ENCODE measurements at regions not wholly inside any gene's neighbourhood (a gene's known extent, or its start where the extent isn't known, plus 50 kb on each side); places are given as distances from the start of the nearest gene placed in this dataset.

DNA sequence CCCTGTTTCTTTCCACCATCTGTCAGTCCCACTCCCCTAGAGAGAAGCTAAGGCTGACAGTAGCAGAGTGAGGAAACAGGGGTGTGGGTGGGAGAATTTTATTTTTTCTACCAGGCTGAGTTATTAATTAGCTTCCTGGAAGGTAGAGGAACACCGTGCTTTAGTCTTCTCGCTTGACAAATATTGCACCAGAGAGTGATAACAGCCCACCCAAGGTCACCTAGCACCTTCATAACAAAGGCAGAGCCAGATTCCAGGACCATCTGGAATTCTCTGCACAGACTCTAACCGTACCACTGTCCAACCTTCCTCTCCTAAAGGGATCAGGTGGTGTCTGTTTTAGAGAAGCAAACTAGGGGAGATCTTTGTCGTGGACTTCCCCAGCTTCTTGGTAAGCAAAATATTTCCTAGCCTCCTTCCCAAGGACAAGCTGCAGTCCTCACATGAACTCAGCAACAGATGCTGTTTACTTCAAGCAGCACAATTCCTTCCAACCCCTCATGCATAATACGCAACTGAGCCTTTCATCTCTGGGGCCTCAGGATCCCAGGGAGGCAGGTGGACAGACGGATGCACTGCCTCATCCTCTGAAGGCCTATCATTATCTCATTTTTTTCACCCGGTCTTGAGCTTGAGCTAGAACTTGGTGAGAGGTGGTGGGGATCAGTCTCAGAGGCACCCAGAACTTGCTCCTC is 308.7 kb upstream of the BRINP1 start:
- no peak for TF ChIP-seq ZNF211 (tag by site-specific recombination; IDR thresholded peaks at IDR 0.05; ENCODE audit: low read depth)
- TF ChIP-seq, protein P1, sequence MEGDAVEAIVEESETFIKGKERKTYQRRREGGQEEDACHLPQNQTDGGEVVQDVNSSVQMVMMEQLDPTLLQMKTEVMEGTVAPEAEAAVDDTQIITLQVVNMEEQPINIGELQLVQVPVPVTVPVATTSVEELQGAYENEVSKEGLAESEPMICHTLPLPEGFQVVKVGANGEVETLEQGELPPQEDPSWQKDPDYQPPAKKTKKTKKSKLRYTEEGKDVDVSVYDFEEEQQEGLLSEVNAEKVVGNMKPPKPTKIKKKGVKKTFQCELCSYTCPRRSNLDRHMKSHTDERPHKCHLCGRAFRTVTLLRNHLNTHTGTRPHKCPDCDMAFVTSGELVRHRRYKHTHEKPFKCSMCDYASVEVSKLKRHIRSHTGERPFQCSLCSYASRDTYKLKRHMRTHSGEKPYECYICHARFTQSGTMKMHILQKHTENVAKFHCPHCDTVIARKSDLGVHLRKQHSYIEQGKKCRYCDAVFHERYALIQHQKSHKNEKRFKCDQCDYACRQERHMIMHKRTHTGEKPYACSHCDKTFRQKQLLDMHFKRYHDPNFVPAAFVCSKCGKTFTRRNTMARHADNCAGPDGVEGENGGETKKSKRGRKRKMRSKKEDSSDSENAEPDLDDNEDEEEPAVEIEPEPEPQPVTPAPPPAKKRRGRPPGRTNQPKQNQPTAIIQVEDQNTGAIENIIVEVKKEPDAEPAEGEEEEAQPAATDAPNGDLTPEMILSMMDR (tag by site-specific recombination; IDR thresholded peaks at IDR 0.05): no peak
- no peak for TF ChIP-seq PRDM1 (tag by site-specific recombination; IDR thresholded peaks at IDR 0.05)
- TF ChIP-seq YY1 (tag by site-specific recombination; IDR thresholded peaks at IDR 0.05): no peak
- no peak for TF ChIP-seq KLF16 (tag by site-specific recombination; IDR thresholded peaks at IDR 0.05)
- TF ChIP-seq ZNF140 (tag by site-specific recombination; IDR thresholded peaks at IDR 0.05): no peak
- TF ChIP-seq ZNF10 (tag by site-specific recombination; IDR thresholded peaks at IDR 0.05): no peak
- TF ChIP-seq, protein P2, sequence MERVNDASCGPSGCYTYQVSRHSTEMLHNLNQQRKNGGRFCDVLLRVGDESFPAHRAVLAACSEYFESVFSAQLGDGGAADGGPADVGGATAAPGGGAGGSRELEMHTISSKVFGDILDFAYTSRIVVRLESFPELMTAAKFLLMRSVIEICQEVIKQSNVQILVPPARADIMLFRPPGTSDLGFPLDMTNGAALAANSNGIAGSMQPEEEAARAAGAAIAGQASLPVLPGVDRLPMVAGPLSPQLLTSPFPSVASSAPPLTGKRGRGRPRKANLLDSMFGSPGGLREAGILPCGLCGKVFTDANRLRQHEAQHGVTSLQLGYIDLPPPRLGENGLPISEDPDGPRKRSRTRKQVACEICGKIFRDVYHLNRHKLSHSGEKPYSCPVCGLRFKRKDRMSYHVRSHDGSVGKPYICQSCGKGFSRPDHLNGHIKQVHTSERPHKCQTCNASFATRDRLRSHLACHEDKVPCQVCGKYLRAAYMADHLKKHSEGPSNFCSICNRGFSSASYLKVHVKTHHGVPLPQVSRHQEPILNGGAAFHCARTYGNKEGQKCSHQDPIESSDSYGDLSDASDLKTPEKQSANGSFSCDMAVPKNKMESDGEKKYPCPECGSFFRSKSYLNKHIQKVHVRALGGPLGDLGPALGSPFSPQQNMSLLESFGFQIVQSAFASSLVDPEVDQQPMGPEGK (tag by site-specific recombination; IDR thresholded peaks at IDR 0.05): no peak
- no peak for TF ChIP-seq ZNF768 (tag by site-specific recombination; IDR thresholded peaks at IDR 0.05)
- TF ChIP-seq YY2 (tag by site-specific recombination; IDR thresholded peaks at IDR 0.05): no peak
- TF ChIP-seq EGR2 (tag by site-specific recombination; IDR thresholded peaks at IDR 0.05; ENCODE audit: low read depth): no peak
- TF ChIP-seq ZNF184 (tag by site-specific recombination; IDR thresholded peaks at IDR 0.05): no peak
- TF ChIP-seq KLF9 (tag by site-specific recombination; IDR thresholded peaks at IDR 0.05; ENCODE audit: low read depth): no peak

Data from HEK293 (cell line).